Stomach (tissue), 8 donors: ENCODE measurements at regions not wholly inside any gene's neighbourhood (a gene's known extent, or its start where the extent isn't known, plus 50 kb on each side); places are given as distances from the start of the nearest gene placed in this dataset.

Source experiments
- DNase-seq, 2 donors: peaks; one replicate each; pipeline versions ENCODE4 v3.0.0 to v3.0.0-alpha.2; 2013 to 2019
- H3K27ac ChIP-seq, 5 donors: fragments of 200-600 bp in 4 of 5; sonication (generic) in 4 of 5; one replicate each; pipeline ENCODE4 v1.5.1; 2013 to 2019; ENCODE audit warnings: mild to moderate bottlenecking in 1 of 5, moderate library complexity in 1 of 5
- H3K27me3 ChIP-seq, 3 donors: fragments of 200-600 bp; sonication (generic); one replicate each; pipeline ENCODE4 v1.5.1; 2017 to 2019; ENCODE audit warnings: mixed run types in 1 of 3
- H3K36me3 ChIP-seq, 4 donors: fragments of 200-600 bp; sonication (generic); 1 replicate in 3 of 4; 2 replicates in 1 of 4; pipeline ENCODE4 v1.5.1; 2016 to 2019
- H3K4me1 ChIP-seq, 4 donors: fragments of 200-600 bp; sonication (generic); one replicate each; pipeline ENCODE4 v1.5.1; 2016 to 2019
- H3K4me3 ChIP-seq, 4 donors: fragments of 200-600 bp; sonication (generic) in 3 of 4; one replicate each; pipeline ENCODE4 v1.5.1; 2016 to 2019; ENCODE audit warnings: mild to moderate bottlenecking in 1 of 4
- H3K9me3 ChIP-seq, 4 donors: fragments of 200-600 bp; sonication (generic); one replicate each; pipeline ENCODE4 v1.5.1; 2016 to 2019
- EP300 ChIP-seq: sonication (generic); formaldehyde crosslinking; IDR thresholded peaks from one replicate; pipeline ENCODE4 v1.6.1; 2017; ENCODE audit warnings: antibody characterized with exemption
- POLR2A ChIP-seq, 4 donors: fragments of 450-650 bp; IDR thresholded peaks; one replicate each; pipeline ENCODE4 v1.6.1; 2016; ENCODE audit warnings: antibody characterized with exemption in 4 of 4, control low read depth in 2 of 4, mild to moderate bottlenecking in 1 of 4, moderate library complexity in 1 of 4
- POLR2AphosphoS5 ChIP-seq, 3 donors: sonication (generic); formaldehyde crosslinking; IDR thresholded peaks; one replicate each; pipeline ENCODE4 v1.6.1; 2016; ENCODE audit warnings: antibody characterized with exemption in 3 of 3
- WGBS, 5 donors: extraction: QIAGEN DNeasy Blood & Tissue Kit in 3 of 5; methylation state at CpG; one replicate each; pipeline versions ENCODE4 v1.1.5 to v1.1.7; 2013 to 2018; 5-methylcytosine and 5-hydroxymethylcytosine counted together
- intact Hi-C: fragments of 100-400 bp; cut with DNase I; formaldehyde crosslinking; loops from one replicate; pipeline ENCODE4 v1.15.1; 2023; ENCODE audit warnings: low total_unique reads
- TF ChIP-seq, protein P1 (sequence below), 7 experiments: fragments of 450-650 bp in 4 of 7; fragments of 200-600 bp in 3 of 7; sonication (generic) in 3 of 7; IDR thresholded peaks; one replicate each; pipeline ENCODE4 v1.5.1; 2016 to 2019; ENCODE audit warnings: antibody characterized with exemption in 7 of 7, control low read depth in 2 of 7, mild to moderate bottlenecking in 1 of 7
- donor health status: healthy with polysubstance abuse.
- donor health status: Bipolar disorder and iron deficiency.
- donor health status: healthy.

DNA sequence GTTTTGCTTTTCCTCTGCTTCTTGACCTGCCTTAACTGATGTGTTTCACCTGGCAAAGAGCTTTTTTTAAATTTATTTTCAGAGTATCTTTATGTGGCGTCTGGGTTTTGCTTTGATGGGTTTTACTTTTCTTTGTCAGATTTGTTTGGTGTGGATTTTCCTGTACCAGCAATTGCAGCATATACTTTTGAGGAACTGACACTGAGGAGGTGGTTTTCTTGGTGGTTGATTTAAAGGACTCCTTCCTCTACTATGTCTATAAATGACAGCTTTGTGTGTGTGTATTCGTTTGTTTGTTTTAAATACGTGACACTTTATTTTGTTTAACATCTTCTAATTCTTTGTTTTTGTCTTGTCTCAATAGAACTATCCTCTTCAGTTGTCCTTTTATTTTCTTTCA is 1071.9 kb upstream of the ARRDC3 start:
- TF ChIP-seq POLR2AphosphoS5 (IDR thresholded peaks at IDR 0.05), result no peak
- TF ChIP-seq, protein P1, sequence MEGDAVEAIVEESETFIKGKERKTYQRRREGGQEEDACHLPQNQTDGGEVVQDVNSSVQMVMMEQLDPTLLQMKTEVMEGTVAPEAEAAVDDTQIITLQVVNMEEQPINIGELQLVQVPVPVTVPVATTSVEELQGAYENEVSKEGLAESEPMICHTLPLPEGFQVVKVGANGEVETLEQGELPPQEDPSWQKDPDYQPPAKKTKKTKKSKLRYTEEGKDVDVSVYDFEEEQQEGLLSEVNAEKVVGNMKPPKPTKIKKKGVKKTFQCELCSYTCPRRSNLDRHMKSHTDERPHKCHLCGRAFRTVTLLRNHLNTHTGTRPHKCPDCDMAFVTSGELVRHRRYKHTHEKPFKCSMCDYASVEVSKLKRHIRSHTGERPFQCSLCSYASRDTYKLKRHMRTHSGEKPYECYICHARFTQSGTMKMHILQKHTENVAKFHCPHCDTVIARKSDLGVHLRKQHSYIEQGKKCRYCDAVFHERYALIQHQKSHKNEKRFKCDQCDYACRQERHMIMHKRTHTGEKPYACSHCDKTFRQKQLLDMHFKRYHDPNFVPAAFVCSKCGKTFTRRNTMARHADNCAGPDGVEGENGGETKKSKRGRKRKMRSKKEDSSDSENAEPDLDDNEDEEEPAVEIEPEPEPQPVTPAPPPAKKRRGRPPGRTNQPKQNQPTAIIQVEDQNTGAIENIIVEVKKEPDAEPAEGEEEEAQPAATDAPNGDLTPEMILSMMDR (IDR thresholded peaks at IDR 0.05), result no peak
- no peak for TF ChIP-seq POLR2A (IDR thresholded peaks at IDR 0.05)
- TF ChIP-seq EP300, result no peak
- H3K36me3 ChIP-seq, result no peaks in the 10 kb centered on the region
- no peak overlapping the region for H3K4me3 ChIP-seq
- intact Hi-C loops, result no loop called here
- no peaks in the 10 kb centered on the region for H3K27me3 ChIP-seq
- H3K9me3 ChIP-seq, result no peaks in the 10 kb centered on the region
- 63 to 77% (median 68%) methylated on average over 3 of the region's 3 CpGs for WGBS, 5 donors
- DNase-seq, result no peak
- no peak overlapping the region for H3K27ac ChIP-seq
- no peaks in the 10 kb centered on the region for H3K4me1 ChIP-seq

DNA sequence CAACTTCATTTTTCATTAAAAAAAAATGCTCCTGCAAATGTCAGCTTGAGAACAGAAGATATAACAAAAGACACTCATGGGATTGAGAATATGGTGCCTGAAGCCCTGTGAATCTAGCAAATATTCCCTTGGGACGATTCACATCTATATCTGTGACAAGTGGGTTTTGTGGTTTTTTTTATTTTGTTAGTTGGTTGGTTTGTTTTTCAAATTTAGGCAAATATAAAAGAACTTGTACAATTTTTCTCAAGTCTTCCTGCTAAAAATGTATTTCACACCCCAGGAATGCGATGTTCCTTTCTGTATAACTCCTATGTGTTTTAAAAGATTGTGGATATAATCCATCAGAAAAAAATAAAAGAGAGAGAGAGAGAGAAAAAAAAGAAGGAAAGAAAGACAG is 1061.8 kb upstream of the ARRDC3 start:
- TF ChIP-seq, protein P1 (IDR thresholded peaks at IDR 0.05), result no peak
- TF ChIP-seq POLR2A (IDR thresholded peaks at IDR 0.05) (no peak), POLR2AphosphoS5 (IDR thresholded peaks at IDR 0.05) (no peak), EP300 (no peak)
- no peak for DNase-seq
- Histone ChIP-seq H3K27me3 (no peaks in the 10 kb centered on the region), H3K27ac (no peak overlapping the region), H3K4me3 (no peak overlapping the region), H3K36me3 (no peaks in the 10 kb centered on the region), H3K9me3 (peaks cover 0 to 4% (median 0%) of the 10 kb centered on the region in 4 donors), H3K4me1 (peaks cover 0 to 6% (median 0%) of the 10 kb centered on the region in 4 donors)
- WGBS, 5 donors, result 74 to 86% (median 83%) methylated on average over 2 of the region's 2 CpGs
- intact Hi-C loops, result no loop called here

DNA sequence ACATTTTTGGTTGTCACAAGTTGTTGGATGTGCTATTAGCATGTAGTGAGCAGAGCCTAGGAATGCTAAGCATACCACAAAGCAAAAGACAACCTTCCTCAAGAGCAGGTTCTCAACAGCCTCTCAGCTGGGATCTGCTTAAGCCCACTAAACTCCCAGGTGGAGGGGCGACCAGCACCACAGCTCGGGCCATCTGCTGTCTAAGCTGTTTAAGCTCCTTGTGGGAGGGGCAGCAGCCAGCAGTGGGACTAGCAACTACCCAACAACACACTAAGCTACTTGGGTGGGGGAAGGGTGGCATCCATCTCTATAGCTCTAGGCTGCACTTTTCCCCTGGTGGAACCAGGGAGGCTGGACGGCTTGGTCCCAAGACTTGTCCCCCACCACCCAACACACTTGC is 1052.7 kb upstream of the ARRDC3 start:
- Histone ChIP-seq H3K9me3 (peaks cover 0 to 11% (median 0%) of the 10 kb centered on the region in 4 donors), H3K27ac (no peak overlapping the region), H3K4me1 (no peaks in the 10 kb centered on the region), H3K36me3 (no peaks in the 10 kb centered on the region), H3K4me3 (no peak overlapping the region), H3K27me3 (no peaks in the 10 kb centered on the region)
- no peak for TF ChIP-seq POLR2A (IDR thresholded peaks at IDR 0.05)
- intact Hi-C loops, result no loop called here
- DNase-seq, result no peak
- 84 to 97% (median 91%) methylated on average over 3 of the region's 3 CpGs for WGBS, 5 donors

DNA sequence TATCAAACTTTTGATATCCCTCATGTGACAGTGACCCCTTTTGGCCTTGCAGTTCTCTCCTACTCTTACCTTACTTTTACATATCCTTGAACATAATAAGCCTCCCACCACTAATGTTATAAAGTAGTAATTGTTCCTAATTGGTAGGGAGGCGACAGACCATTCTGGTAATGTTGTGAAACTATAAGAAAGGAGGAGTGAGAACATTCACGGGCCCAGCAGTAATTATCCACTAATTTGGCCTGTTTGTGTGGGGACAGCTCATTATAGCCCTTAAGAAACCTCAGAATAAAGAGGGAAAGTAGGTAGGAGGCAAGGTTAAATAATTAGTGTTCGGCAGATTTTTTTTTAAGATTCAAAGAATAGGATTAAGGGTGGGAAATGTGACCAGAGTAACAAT is 1046.5 kb upstream of the ARRDC3 start:
- Histone ChIP-seq H3K4me3 (no peak overlapping the region), H3K9me3 (no peaks in the 10 kb centered on the region), H3K27ac (no peak overlapping the region), H3K4me1 (no peaks in the 10 kb centered on the region), H3K27me3 (no peaks in the 10 kb centered on the region), H3K36me3 (no peaks in the 10 kb centered on the region)
- TF ChIP-seq POLR2AphosphoS5 (IDR thresholded peaks at IDR 0.05) (no peak), EP300 (no peak), POLR2A (IDR thresholded peaks at IDR 0.05) (no peak)
- TF ChIP-seq, protein P1 (IDR thresholded peaks at IDR 0.05), result no peak
- intact Hi-C loops, result no loop called here
- WGBS, 5 donors, result 76 to 87% (median 83%) methylated on average over 3 of the region's 3 CpGs
- DNase-seq, result no peak

DNA sequence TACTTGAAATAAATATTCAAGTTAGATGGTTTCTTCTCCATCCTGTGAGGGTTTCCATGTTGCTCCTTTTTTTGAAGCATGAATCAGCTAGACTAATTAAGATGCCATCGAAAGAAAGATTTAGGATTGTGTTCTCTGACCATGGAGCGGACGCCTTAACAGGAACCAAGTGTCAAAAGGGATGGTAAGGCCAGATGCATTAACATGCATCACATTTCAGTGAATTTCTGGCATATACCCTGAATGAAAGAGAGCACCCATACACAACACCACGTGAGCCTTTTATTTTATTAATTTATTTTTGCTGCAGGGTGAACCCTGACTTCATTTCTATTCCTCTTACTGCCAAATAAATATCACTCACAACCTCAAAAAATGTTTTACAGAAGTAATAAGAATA is 1045.3 kb upstream of the ARRDC3 start:
- Histone ChIP-seq H3K27ac (no peak overlapping the region), H3K4me3 (no peak overlapping the region), H3K36me3 (no peaks in the 10 kb centered on the region), H3K9me3 (no peaks in the 10 kb centered on the region), H3K27me3 (no peaks in the 10 kb centered on the region), H3K4me1 (no peaks in the 10 kb centered on the region)
- no peak for DNase-seq
- 75 to 83% (median 81%) methylated on average over 4 of the region's 4 CpGs for WGBS, 5 donors
- TF ChIP-seq POLR2AphosphoS5 (IDR thresholded peaks at IDR 0.05) (no peak), POLR2A (IDR thresholded peaks at IDR 0.05) (no peak), EP300 (no peak)
- TF ChIP-seq, protein P1 (IDR thresholded peaks at IDR 0.05), result no peak
- intact Hi-C loops, result no loop called here
